Peyer's patch (tissue), 4 donors: ENCODE measurements at regions not wholly inside any gene's neighbourhood (a gene's known extent, or its start where the extent isn't known, plus 50 kb on each side); places are given as distances from the start of the nearest gene placed in this dataset.

ENCODE experiments used
- DNase-seq, 3 donors: peaks; one replicate each; pipeline ENCODE4 v3.0.0-alpha.2; 2017 to 2019
- H3K27ac ChIP-seq, 4 donors: fragments of 200-600 bp; sonication (generic); one replicate each; pipeline ENCODE4 v1.5.1; 2016 to 2019
- H3K27me3 ChIP-seq, 2 donors: fragments of 200-600 bp; sonication (generic); one replicate each; pipeline ENCODE4 v1.5.1; 2019
- H3K36me3 ChIP-seq, 3 donors: fragments of 200-600 bp; sonication (generic); one replicate each; pipeline ENCODE4 v1.5.1; 2016 to 2019
- H3K4me1 ChIP-seq, 4 donors: fragments of 200-600 bp; sonication (generic); one replicate each; pipeline ENCODE4 v1.5.1; 2016 to 2019
- H3K4me3 ChIP-seq, 4 donors: fragments of 200-600 bp; sonication (generic); 1 replicate in 3 of 4; 2 replicates in 1 of 4; pipeline ENCODE4 v1.5.1; 2016 to 2019; ENCODE audit warnings: mild to moderate bottlenecking in 1 of 4
- H3K9me3 ChIP-seq, 4 donors: fragments of 200-600 bp; sonication (generic); one replicate each; pipeline ENCODE4 v1.5.1; 2016 to 2019; ENCODE audit warnings: mild to moderate bottlenecking in 1 of 4
- CTCF ChIP-seq, 6 experiments: fragments of 450-650 bp in 4 of 6; fragments of 200-600 bp in 2 of 6; sonication (generic) in 1 of 6; IDR thresholded peaks; one replicate each; pipeline ENCODE4 v1.5.1; 2017 to 2019; ENCODE audit warnings: antibody characterized with exemption in 6 of 6, mild to moderate bottlenecking in 3 of 6, moderate library complexity in 1 of 6
- POLR2A ChIP-seq, 2 donors: fragments of 450-650 bp; IDR thresholded peaks; one replicate each; pipeline ENCODE4 v1.5.1; 2017; ENCODE audit warnings: antibody characterized with exemption in 2 of 2, mild to moderate bottlenecking in 2 of 2, moderate library complexity in 2 of 2

- Histone ChIP-seq H3K4me3 (no peak overlapping the region), H3K27me3 (no peaks in the 10 kb centered on the region), H3K4me1 (peaks cover 0 to 3% (median 0%) of the 10 kb centered on the region in 4 donors), H3K9me3 (no peaks in the 10 kb centered on the region), H3K27ac (no peak overlapping the region), H3K36me3 (no peaks in the 10 kb centered on the region)
- no peak for DNase-seq
- TF ChIP-seq CTCF (IDR thresholded peaks at IDR 0.05) = no peak
- TF ChIP-seq POLR2A (IDR thresholded peaks at IDR 0.05) = no peak
Measured at GRCh38 chr4:158999849-159000248, 103.0 kb upstream of the RAPGEF2 start.

GRCh38 chr4:159002950-159003349, 99.9 kb upstream of the RAPGEF2 start:
- H3K36me3 ChIP-seq = no peaks in the 10 kb centered on the region
- H3K9me3 ChIP-seq = no peaks in the 10 kb centered on the region
- TF ChIP-seq CTCF (IDR thresholded peaks at IDR 0.05) (peak in 1 of 6 experiments; percentile 3), POLR2A (IDR thresholded peaks at IDR 0.05) (no peak)
- no peak for DNase-seq
- peaks cover 0 to 5% (median 2%) of the 10 kb centered on the region in 4 donors for H3K4me1 ChIP-seq
- H3K27ac ChIP-seq = peak overlapping the region in 2 of 4 donors; percentile 20 to 60
- H3K27me3 ChIP-seq = no peaks in the 10 kb centered on the region
- H3K4me3 ChIP-seq = no peak overlapping the region

- no peak for DNase-seq
- no peak for TF ChIP-seq POLR2A (IDR thresholded peaks at IDR 0.05)
- TF ChIP-seq CTCF (IDR thresholded peaks at IDR 0.05) = no peak
Measured at GRCh38 chr4:159003420-159004253, 99.2 kb upstream of the RAPGEF2 start.

GRCh38 chr4:159006202-159006601, 96.7 kb upstream of the RAPGEF2 start:
- DNase-seq = peak in 1 of 3 donors; percentile 71
- peak in 2 of 6 experiments; percentile 5 to 27 for TF ChIP-seq CTCF (IDR thresholded peaks at IDR 0.05)
- no peak for TF ChIP-seq POLR2A (IDR thresholded peaks at IDR 0.05)
- H3K4me1 ChIP-seq = peaks cover 0 to 5% (median 0%) of the 10 kb centered on the region in 4 donors
- H3K9me3 ChIP-seq = no peaks in the 10 kb centered on the region
- no peak overlapping the region for H3K4me3 ChIP-seq
- peak overlapping the region in 2 of 4 donors; percentile 58 to 75 for H3K27ac ChIP-seq
- no peaks in the 10 kb centered on the region for H3K27me3 ChIP-seq
- H3K36me3 ChIP-seq = no peaks in the 10 kb centered on the region

More at GRCh38 chr4:159003420-159004253, 99.2 kb upstream of the RAPGEF2 start:
- Histone ChIP-seq H3K9me3 (no peaks in the 10 kb centered on the region), H3K36me3 (no peaks in the 10 kb centered on the region), H3K4me1 (peaks cover 0 to 5% (median 2%) of the 10 kb centered on the region in 4 donors), H3K27ac (peak overlapping the region in 2 of 4 donors; percentile 20 to 60), H3K27me3 (no peaks in the 10 kb centered on the region), H3K4me3 (no peak overlapping the region)

GRCh38 chr4:159008671-159009070, 94.2 kb upstream of the RAPGEF2 start:
- Histone ChIP-seq H3K27ac (no peak overlapping the region), H3K9me3 (no peaks in the 10 kb centered on the region), H3K4me3 (no peak overlapping the region), H3K4me1 (peaks cover 0 to 5% (median 0%) of the 10 kb centered on the region in 4 donors), H3K36me3 (no peaks in the 10 kb centered on the region), H3K27me3 (no peaks in the 10 kb centered on the region)
- no peak for DNase-seq
- no peak for TF ChIP-seq CTCF (IDR thresholded peaks at IDR 0.05)
- no peak for TF ChIP-seq POLR2A (IDR thresholded peaks at IDR 0.05)
